CD4-positive, alpha-beta T cell treated with Interleukin-12 subunit alpha and Interleukin-12 subunit beta, for 1 hour (primary cell): ENCODE measurements at regions not wholly inside any gene's neighbourhood (a gene's known extent, or its start where the extent isn't known, plus 50 kb on each side); places are given as distances from the start of the nearest gene placed in this dataset.

Experiments used
- DNase-seq: peaks from one replicate; pipeline ENCODE4 v3.0.0-alpha.2; 2020

DNA sequence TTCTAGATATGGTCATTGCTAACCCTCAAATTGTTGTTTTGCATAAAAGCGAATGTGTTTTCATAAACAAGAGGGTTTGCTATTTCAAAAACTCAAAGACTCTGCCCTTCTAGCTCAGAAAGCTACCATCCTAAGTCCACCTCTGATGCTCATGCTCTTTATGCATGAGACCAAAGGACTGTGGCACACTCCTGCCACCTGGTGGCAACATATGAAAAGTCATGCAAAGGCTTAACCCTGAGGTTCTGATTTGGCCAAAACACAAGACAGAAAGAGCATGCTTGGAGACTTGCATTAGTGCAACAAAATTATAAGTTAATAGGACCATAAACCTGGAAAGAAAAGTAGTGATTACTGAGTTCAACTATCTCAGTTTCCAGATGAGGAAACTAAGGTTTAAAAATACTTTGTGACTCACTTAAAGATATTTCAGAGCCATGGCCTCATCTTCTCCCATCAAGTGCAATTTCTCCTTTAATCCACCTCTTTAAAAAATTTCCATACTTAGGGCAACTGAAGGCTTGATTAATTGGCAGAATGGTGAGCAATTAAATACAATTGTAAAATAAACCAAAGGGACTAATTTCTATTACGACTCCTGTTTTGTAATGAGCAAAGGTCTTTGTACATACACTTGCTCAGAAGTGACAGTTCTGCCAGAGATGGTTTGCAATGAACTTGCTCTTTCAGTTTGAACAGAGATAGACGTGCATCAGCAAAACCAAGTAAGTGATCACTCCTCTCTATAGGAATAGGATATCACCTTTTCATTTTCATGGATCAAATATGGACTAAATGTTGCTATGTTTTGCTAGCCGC is 110.7 kb upstream of the RAD23B start:
- peak; percentile 47 for DNase-seq

DNA sequence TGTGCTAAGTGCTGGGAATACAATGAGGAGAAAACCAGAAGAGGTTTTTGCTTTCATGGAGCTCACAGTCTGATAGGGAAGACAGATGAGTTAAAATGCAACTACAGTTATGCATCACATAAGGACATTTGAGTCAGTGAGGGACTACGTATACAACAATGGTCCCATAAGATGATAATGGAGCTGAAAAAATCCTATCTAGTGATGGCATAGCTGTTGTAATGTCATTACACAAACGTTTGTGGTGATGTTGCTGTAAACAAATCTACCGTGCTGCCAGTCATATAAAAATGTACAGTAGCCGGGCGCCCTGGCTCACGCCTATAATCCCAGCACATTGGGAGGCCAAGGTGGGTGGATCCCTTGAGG is 110.1 kb upstream of the RAD23B start:
- no peak for DNase-seq

DNA sequence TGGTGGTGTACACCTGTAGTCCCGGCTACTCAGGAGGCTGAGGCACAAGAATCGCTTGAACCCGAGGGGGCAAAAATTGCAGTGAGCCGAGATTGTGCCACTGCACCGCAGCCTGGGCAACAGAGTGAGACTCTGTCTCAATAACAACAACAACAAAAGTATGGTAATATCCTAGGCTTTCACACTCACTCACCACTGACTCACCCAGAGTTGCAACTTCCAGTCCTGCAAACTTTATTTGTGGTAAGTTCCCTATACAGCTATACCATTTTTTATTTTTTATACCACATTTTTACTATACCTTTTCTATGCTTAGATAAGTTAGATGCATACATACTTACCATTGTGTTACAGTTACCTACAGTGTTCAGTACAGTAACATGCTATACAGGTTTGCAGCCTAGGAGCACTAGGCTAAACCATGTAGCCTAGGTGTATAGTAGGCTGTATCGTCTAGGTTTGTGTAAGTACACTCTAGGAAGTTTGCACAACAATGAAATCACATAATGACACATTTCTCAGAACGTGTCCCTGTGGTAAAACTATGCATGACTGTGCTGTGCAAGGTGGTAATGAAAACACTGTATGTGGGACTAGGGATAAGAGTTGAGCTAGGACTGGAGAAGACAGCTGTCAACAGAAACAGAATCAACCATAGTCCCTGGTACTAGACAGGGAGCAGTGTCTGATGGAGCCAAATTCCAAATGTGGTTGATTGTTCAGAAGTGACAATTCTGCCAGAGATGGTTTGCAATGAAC is 109.5 kb upstream of the RAD23B start:
- DNase-seq = no peak

DNA sequence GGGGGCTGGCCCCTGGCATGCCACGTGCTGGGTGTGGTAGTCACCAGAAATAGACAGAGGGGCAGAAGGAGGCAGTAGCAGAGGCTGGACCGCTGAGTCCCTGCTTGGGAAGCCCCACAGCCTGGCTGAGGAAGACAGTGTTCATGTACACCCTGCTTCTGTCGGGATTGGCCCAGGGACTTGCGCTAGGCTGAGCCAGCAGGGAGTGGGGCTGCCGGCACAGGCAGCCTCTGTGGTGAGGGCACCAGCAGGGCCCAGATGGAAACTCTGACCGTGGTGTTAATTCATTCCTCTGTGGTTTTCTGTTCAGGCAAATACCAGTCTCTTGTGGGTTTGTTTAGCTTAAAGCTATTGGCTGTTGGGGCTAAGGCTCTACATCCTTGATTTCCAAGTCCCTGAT is 108.6 kb upstream of the RAD23B start:
- no peak for DNase-seq

DNA sequence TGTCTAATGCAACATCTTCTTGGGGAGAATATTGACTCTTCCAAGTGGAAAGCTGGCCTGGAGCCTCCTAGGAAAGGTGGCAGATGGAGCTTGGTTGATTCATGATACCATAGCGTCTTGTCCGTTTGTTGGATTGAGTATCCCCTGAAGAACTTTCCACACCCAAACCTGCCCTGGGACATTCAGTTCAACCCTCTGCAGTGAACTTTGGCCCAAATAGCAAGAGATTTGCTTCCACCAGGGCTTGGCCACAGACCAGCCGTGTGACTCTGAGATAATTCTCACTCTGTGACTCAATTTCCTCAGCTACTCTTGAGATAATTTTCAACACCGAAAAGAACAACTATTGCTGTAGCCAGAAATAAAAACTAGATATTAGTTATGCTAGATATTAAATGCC is 108.0 kb upstream of the RAD23B start:
- DNase-seq = no peak

DNA sequence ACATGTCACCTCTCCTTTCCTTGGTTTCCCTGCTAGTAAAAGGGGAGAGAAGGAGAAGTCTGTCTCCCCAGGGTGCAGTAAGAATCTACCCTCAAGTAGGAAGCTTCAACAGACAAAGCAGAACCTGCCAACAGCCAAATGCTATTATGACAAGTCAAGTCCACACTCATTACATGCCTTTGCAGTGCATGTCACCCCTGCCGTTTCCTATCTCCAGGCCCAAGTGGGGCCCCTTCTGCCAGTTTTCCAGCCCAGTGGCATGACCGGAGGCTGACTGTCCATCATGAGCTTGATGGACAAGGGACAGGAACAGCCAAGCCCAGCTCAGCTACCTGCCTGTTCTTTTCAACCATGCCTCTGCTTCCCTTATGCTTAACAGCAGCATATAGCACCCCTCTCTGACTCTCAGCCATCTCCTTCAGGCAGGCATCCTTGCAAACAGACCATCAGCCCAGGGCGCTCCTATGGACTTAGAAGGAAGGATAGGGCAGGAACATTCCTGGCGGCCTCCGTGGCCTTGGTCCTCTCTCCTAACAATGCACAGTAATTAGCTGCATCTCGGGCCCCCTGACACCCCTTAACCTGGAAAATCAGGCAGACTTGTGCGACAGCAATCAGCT is 107.2 kb upstream of the RAD23B start:
- DNase-seq = no peak

DNA sequence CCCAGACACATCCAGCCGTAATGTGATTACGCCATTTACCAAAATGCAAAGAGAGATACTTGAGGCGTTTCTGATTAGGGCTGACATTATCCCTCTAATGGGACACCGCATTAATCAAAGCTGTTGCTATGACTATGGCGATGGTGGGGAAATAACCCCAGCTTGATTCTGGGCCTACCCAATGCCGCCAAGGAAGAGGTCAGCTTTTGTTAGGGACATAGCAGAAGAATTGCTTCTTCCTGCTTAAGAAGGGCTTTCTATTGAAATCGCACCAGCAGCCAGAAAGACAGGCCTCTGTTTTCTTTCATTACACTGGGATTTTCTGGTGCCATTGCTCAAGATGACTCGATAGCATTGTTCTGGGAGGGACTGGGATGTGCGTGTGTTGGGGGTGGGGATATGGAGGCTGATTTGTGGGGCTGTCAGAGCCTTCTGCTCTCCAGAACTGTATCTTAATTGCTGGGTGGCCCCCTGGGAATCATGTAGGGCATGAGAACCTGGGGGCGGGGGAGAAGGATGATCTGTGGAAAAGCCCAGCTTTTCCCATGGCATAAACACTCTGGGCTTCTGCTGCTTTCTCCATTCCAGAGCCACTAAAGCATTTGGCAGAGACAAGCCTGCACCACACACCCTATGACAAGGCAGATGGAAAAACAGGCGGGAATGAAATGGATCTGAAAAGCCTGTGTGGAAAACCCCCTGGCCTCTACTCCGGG is 106.5 kb upstream of the RAD23B start:
- no peak for DNase-seq

DNA sequence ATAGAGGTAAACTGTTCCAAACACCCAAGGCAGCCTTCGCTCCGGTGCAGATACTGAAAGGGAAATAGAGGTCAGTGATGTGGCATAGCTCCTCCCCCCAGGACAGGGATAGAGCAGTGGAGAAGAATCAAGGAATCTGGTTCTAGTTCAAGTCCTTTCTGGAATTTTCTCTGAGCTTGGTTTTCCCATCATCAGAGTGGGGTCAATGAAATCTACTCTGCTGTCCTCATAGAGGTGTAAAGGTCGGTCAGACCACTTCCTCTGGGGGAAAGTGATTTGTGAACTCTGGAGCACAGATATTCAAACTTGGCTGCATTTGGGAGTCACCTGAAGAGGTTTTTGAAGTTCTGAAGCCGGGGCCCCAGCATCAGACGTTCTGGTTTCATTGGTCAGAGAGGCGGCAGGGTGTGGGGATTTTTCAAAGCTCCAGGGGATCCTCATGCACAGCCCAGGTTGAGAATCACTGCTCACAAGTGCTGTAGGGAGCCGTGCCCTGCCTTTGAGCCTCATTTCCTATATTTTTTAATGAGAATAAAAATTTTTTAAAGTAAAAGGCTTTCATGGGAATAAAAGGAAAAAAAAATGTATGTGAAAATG is 105.7 kb upstream of the RAD23B start:
- DNase-seq = no peak

DNA sequence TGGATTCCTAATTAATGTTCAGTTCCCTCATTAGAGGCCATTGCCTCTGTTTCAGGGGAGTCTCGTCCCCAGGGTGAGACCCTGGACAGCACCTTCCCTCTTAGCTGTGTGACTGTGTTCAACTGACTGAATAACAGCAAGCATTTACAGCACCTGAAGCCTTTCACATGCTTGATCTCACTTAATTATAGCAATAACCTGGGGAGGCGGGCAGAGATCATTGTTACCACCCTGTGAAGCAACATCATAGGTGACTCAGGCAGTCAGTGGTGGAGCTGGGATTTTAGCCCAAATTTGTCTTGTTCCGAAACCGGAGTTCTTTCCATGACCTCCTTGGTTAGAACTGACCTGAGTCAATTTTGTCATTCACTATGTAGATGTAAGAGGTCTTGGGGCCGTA is 105.2 kb upstream of the RAD23B start:
- DNase-seq = no peak

DNA sequence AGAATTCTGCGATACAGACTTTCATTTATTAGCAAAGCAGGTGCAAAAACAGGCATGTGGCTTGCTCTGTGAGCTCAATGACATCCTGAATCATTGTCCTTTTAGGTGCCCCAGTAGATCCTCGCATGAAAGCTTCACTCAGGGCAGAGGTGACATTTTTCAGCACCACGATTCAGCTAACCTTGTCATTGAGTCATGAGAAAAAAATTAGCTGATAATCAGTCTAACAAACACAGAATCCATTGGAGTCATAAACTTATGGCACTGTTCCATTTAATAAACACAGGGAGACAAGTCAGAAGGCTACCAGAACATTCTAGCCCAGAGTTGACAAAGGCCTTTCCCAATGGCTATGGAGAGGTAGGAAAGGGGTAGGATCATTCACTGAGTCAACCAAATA is 104.8 kb upstream of the RAD23B start:
- no peak for DNase-seq

DNA sequence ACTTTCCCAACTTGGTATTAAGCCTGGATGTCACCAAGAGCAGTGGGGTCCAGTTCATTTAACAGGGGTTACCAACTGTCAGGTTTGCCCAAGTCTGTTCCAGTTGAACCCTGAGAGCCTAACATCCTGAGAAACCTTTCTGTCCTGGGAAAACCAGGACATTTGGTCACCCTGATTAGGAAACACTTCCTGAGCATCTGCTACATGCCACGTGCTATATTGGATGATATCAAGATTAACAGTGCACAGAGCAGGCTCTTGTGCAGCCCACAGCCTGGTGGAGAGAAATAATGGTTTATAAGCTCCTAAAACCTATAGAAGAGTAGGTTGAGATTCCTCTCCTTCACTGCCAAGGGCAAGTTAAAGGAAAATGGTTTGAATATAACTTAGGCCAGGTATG is 102.9 kb upstream of the RAD23B start:
- DNase-seq = no peak

DNA sequence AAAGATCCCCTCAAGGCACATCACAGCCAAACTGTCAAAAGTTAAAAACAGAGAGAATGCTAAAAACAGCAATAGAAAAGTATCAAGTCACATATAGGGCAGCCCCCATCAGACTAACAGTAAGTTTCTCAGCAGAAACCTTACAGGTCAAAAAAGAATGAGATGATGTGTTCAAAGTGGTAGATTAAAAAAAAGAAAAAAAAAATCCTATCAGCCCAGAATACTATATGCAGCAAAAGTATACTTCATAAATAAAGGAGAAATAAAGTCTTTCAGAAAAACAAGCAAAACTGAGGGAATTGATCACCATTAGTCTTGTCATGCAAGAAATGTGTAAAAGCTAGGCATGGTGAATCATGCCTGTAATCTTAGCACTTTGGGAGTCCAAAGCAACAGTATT is 99.9 kb upstream of the RAD23B start:
- DNase-seq = no peak

DNA sequence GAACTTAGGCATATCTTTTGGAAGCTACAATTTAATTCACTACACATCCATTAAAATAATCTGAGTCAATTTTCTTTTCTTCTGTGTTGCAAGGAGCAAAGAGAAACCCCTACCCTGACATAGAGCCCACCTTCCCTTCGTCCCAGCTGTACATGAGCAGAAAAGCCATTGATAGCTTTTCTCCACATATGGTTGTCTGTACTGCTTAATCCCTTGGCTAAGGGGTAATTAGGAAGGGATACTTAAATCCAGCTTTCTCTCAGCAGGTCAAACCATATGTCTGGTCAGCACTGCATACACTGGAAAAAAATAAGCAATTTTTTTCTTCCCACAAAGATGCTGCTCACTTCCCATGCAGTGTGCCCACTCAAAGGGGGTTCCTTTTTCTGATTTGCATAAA is 94.7 kb upstream of the RAD23B start:
- no peak for DNase-seq

DNA sequence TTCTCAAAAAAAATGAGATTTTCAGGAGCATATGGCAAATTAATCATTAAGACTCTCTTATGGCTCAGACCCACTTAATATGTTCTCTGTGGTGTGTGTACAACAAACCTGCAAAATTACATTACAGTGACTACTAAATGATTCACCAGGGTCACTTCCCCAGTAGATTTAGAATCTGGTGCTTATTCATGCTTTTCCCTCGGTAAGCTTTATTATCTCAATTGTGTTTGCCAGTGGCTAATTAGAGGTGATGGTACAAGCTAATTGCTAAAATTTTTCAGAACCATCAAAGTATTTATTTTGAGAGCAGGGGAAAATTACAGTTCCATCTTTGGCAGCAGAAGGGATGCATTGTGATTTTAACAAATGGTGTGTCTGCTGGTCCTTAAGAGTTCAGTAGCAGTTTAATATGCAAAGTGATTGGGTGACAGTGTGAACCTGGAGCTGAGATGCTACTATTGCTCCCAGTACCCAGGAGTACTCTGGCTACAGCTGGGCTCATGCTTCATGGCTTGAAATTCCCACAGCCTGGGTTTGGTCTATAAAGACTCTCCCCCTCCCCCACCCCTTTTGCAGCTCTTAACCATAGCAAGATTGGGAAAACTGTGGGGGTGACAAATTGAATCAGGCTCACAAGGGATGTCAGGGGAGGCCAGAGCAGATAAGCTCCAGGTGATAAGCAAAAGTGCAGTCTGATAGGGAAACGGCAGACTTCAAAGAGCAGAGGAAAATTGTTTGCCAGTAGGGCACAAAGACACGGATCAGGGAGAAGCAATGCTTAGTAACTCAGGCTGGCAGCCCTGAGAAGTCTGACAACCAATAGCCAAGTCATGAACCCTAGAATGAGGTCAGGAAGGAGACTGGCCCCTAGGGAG is 92.8 kb upstream of the RAD23B start:
- DNase-seq = no peak

DNA sequence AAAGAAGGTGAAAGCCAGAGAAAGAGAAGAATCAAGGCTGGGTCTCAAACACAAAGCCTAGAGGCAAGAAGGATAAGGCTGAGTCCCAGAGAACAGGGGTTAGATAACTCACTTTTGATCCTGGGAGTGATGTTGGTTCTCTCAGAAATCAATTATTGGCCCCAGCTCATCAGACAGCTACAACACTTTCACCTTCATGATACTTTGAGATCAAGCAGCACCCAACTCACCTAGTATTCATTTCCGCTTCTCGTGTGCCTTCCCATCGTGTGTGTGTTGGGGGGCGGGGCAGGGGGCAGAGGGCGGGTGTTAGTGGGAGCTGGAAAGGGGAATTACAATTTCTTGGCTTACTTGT is 92.2 kb upstream of the RAD23B start:
- DNase-seq = no peak

DNA sequence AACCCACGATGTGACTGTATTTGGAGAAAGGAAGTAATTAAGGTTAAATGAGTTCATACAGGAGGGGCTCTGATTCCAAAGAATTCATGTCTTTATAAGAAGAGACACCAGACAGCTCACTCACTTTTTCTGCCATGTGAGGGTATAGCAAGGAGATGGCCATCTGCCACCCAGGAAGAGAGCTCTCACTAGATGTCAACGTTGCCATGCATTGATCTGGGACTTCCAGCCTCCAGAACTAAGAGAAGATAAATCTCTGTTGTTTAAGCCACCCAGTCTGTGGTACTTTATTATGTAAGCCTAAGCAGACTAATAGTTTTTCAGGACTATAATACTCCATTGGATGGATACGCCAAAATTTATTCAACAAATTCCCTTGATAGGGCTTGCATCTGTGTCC is 89.8 kb upstream of the RAD23B start:
- no peak for DNase-seq

DNA sequence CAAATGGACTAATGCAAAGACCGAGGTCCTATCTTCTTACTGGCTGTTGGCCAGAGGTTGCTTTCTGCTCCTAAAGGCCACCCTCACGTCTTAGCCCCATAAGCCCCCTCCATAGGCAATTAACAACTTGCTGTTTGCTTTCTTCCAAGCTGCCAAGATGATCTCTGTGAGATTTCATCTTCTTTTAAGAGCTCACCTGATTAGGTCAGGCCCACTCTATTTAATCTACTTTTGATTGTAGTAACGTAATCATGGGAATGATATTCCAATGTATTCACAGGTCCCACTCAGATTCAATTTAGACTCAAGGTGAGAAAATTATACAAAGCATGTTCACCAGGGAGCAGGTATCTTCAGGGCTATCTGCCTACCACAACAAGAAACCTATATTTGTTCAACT is 84.4 kb upstream of the RAD23B start:
- DNase-seq = no peak

DNA sequence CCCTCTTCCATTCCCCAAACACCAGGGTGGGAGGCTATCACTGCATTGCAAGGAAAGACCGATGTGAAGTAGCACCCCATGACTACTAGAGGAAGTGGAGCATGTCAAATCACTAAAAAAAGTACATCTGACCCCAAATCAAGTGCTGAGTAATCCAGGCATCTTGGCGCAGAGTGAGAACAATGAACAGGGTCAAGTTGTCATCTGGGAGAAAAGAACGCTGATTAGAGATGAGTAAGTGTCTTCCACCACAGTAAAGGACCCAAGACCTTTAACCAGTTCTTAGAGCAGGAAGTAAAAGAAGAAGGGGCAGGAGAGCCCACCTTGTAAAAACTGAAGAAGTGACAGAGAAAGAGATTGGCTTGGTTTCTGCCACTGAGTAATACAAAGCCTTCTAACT is 75.0 kb upstream of the RAD23B start:
- no peak for DNase-seq

DNA sequence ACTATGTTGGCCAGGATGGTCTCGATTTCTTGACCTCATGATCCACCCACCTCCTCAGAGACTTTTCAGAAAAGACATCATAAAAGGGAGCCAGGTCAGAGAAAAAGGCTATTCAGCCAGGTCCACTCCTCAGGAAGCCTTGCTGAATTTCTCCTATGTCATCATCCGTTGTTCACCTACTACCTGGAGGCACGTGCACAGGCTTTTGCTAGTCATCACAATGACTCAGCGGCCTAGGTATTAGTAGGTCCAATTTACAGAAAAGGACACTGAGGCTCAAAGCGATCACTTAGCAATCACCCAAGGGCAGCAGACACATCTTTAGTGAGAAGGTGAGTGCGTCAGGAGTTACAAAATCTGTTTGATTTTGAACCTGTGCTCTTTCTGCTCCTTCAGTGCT is 72.3 kb upstream of the RAD23B start:
- no peak for DNase-seq

DNA sequence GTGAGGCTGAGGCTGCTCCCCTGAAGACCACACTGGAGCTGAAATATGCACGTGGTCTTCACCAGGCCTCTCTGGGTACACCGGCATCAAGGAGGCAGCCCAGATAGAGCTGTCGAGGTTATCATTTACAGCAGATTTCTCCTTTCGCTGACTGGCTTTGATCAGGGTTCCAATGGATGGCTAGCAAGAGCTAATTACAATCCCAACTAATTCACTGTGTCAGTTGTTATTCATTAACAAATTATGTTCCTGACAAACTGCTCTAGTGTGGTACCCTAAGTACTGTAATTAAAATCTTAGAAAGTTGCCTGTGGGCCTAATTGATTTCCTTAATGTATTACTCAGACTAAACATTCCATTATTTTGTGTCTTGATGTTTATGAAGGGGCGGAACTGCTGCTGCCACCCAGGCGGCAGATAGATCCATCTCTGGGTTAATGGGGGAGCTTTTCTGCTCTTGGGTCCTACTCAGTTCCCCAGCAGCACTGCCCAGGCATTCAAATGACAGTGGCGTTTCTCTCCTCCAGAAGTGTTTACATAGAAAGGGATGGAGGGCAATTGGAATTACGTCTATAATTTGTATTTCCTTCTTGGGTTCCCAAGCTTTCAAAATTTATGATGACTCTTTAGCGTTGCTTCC is 71.7 kb upstream of the RAD23B start:
- no peak for DNase-seq

DNA sequence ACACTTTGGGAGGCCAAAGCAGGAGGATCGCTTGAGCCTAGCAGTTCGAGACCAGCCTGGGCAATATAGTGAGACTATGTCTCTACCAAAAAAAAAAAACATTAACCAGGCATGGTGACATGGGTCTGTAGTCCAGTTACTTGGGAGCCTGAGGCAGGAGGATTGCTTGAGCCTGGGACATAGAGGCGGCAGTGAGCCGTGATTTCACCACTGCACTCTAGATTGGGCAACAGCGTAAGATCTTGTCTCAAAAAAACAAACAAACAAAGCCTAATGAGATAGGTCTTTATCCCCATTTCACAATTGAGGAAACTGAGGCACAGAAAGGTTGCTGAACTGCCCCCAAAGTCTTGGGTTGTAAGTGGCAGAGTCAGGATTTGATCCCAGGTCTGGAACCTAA is 70.5 kb upstream of the RAD23B start:
- no peak for DNase-seq

DNA sequence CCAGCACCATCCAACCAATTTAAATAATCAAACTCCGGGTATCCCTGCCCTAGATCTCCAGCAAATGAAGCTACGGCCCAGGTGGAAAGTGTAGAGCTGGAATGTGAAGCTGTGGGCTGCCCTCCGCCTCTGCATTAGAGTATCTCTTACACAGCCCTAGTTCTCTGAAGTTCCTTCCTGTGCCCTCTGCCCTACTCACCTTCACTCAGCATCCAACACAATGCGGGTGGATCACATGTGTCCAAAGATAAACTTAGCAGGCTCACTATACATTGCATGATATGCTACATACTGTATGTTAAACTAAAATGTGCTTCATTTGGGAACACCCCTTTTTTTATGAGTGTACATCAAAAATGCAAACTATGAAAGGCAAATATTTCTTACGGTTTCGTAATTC is 70.0 kb upstream of the RAD23B start:
- no peak for DNase-seq
